ENCODE measurements at regions not wholly inside any gene's neighbourhood (a gene's known extent, or its start where the extent isn't known, plus 50 kb on each side); places are given as distances from the start of the nearest gene placed in this dataset.
A peak's percentile ranks its signal among the peaks of the same experiment; 100 is the strongest.

GRCh38 chr15:70362886-70363285 is 265.2 kb upstream of the TLE3 start:
- intact Hi-C loops (cut with DNase I; ENCODE audit: low total_unique reads): no loop called here
- no peaks in the 10 kb centered on the region for H3K36me3 ChIP-seq
- 43% methylated on average over 6 of the region's 6 CpGs; no CpG with 5 or more reads in 1 of the 2 donors for whole genome bisulfite sequencing, 2 donors (ENCODE audit: low coverage in 1 of 2)

GRCh38 chr15:70362350-70362749 is 264.6 kb upstream of the TLE3 start:
- 67% methylated on average over 3 of the region's 3 CpGs; no CpG with 5 or more reads in 1 of the 2 donors for WGBS, 2 donors (ENCODE audit: low coverage in 1 of 2)
- in situ Hi-C loops (cut with MboI; ENCODE audit: low pct_ligation_motif_present in 1 of 4, low pct_unique_long_range_greater_than_20kb in 1 of 4, low sequenced_read_pairs in 3 of 4): no loop called here
- H3K27ac ChIP-seq: no peak overlapping the region
- intact Hi-C loops (cut with DNase I; ENCODE audit: low total_unique reads): no loop called here
- no peaks in the 10 kb centered on the region for H3K9me3 ChIP-seq
- H3K27me3 ChIP-seq: peaks cover 3% of the 10 kb centered on the region
- TF ChIP-seq CTCF (IDR thresholded peaks at IDR 0.05) (no peak), POLR2AphosphoS5 (IDR thresholded peaks at IDR 0.05) (no peak), EP300 (IDR thresholded peaks at IDR 0.05; ENCODE audit: low read depth) (no peak), POLR2A (IDR thresholded peaks at IDR 0.05) (no peak)
- no peak for DNase-seq
- H3K4me1 ChIP-seq: no peaks in the 10 kb centered on the region
- no peak overlapping the region for H3K4me3 ChIP-seq
- H3K36me3 ChIP-seq: no peaks in the 10 kb centered on the region

More at GRCh38 chr15:70362886-70363285, 265.2 kb upstream of the TLE3 start:
- H3K4me1 ChIP-seq: no peaks in the 10 kb centered on the region
- H3K4me3 ChIP-seq: no peak overlapping the region
- in situ Hi-C loops (cut with MboI; ENCODE audit: low pct_ligation_motif_present in 1 of 4, low pct_unique_long_range_greater_than_20kb in 1 of 4, low sequenced_read_pairs in 3 of 4): no loop called here
- no peak overlapping the region for H3K27ac ChIP-seq
- H3K9me3 ChIP-seq: no peaks in the 10 kb centered on the region
- peaks cover 3% of the 10 kb centered on the region for H3K27me3 ChIP-seq
- TF ChIP-seq POLR2AphosphoS5 (IDR thresholded peaks at IDR 0.05): no peak
- no peak for TF ChIP-seq POLR2A (IDR thresholded peaks at IDR 0.05)
- no peak for TF ChIP-seq EP300 (IDR thresholded peaks at IDR 0.05; ENCODE audit: low read depth)
- peak; percentile 55 to 65 (median 62) for TF ChIP-seq CTCF (IDR thresholded peaks at IDR 0.05)
- peak; percentile 29 for DNase-seq

- no peak for DNase-seq
- intact Hi-C loops (cut with DNase I; ENCODE audit: low total_unique reads) (no loop called here), in situ Hi-C loops (cut with MboI; ENCODE audit: low pct_ligation_motif_present in 1 of 4, low pct_unique_long_range_greater_than_20kb in 1 of 4, low sequenced_read_pairs in 3 of 4) (no loop called here)
- no peak overlapping the region for H3K27ac ChIP-seq
- no peaks in the 10 kb centered on the region for H3K9me3 ChIP-seq
- TF ChIP-seq EP300 (IDR thresholded peaks at IDR 0.05; ENCODE audit: low read depth) (no peak), POLR2A (IDR thresholded peaks at IDR 0.05) (no peak), CTCF (IDR thresholded peaks at IDR 0.05) (no peak), POLR2AphosphoS5 (IDR thresholded peaks at IDR 0.05) (no peak)
- no peak overlapping the region for H3K4me3 ChIP-seq
- H3K36me3 ChIP-seq: no peaks in the 10 kb centered on the region
- peaks cover 3% of the 10 kb centered on the region for H3K27me3 ChIP-seq
- no peaks in the 10 kb centered on the region for H3K4me1 ChIP-seq
- 91% methylated on average over 9 of the region's 11 CpGs; no CpG with 5 or more reads in 1 of the 2 donors for WGBS, 2 donors (ENCODE audit: low coverage in 1 of 2)
These were observed 264.2 kb upstream of the TLE3 start for GRCh38 chr15:70361891-70362290.

- H3K27me3 ChIP-seq: no peaks in the 10 kb centered on the region
- TF ChIP-seq CTCF (IDR thresholded peaks at IDR 0.05) (no peak), EP300 (IDR thresholded peaks at IDR 0.05; ENCODE audit: low read depth) (no peak), POLR2A (IDR thresholded peaks at IDR 0.05) (no peak), POLR2AphosphoS5 (IDR thresholded peaks at IDR 0.05) (no peak)
- no peaks in the 10 kb centered on the region for H3K36me3 ChIP-seq
- H3K4me1 ChIP-seq: no peaks in the 10 kb centered on the region
- intact Hi-C loops (cut with DNase I; ENCODE audit: low total_unique reads) (no loop called here), in situ Hi-C loops (cut with MboI; ENCODE audit: low pct_ligation_motif_present in 1 of 4, low pct_unique_long_range_greater_than_20kb in 1 of 4, low sequenced_read_pairs in 3 of 4) (no loop called here)
- H3K27ac ChIP-seq: no peak overlapping the region
- H3K9me3 ChIP-seq: no peaks in the 10 kb centered on the region
- WGBS, 2 donors (ENCODE audit: low coverage in 1 of 2): 97% methylated on average over 2 of the region's 2 CpGs; no CpG with 5 or more reads in 1 of the 2 donors
- H3K4me3 ChIP-seq: no peak overlapping the region
- DNase-seq: no peak
These were observed 263.4 kb upstream of the TLE3 start for GRCh38 chr15:70361106-70361505.

Data from transverse colon (tissue), 4 donors.